ENCODE measurements at regions not wholly inside any gene's neighbourhood (a gene's known extent, or its start where the extent isn't known, plus 50 kb on each side); places are given as distances from the start of the nearest gene placed in this dataset.

GRCh38 chr15:35705884-35706585 lies 160.1 kb upstream of the DPH6 start (continued):
- TF ChIP-seq, protein P1, sequence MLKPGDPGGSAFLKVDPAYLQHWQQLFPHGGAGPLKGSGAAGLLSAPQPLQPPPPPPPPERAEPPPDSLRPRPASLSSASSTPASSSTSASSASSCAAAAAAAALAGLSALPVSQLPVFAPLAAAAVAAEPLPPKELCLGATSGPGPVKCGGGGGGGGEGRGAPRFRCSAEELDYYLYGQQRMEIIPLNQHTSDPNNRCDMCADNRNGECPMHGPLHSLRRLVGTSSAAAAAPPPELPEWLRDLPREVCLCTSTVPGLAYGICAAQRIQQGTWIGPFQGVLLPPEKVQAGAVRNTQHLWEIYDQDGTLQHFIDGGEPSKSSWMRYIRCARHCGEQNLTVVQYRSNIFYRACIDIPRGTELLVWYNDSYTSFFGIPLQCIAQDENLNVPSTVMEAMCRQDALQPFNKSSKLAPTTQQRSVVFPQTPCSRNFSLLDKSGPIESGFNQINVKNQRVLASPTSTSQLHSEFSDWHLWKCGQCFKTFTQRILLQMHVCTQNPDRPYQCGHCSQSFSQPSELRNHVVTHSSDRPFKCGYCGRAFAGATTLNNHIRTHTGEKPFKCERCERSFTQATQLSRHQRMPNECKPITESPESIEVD (tag by site-specific recombination; IDR thresholded peaks at IDR 0.05), result peak; percentile 56; the same call in 1 of the 2 replicates
- TF ChIP-seq ZEB2 (tag by site-specific recombination; IDR thresholded peaks at IDR 0.05) (no peak), ZNF629 (tag by site-specific recombination; IDR thresholded peaks at IDR 0.05) (no peak)

DNA sequence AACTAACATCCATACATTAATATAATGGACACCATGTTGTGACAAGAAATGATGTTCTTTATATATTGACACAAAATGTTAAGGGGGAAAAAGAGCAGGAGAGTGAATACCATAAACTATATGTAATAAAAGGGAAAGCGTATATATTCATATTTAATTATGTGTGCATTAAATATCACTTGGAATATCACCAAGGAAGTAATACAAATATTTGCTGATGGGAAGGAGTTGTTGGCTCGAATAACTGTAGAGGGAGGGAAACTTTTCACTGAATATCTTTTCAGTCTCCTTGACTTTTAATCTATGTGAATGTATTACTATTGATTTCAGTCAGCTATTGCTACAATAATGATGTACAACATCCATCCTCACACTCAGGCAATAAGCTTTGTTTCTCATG lies 167.0 kb upstream of the DPH6 start:
- Histone ChIP-seq H3K27ac (ENCODE audit: extremely low read depth, low read depth, low read length) (no peak overlapping the region), H3K4me3 (ENCODE audit: low read depth, low read length) (no peak overlapping the region), H3K4me1 (ENCODE audit: control insufficient read depth, insufficient read depth, low read length) (no peaks in the 10 kb centered on the region), H3K9me3 (ENCODE audit: control insufficient read depth, insufficient read depth, low read depth, low read length) (no peaks in the 10 kb centered on the region), H3K36me3 (ENCODE audit: control insufficient read depth in 2 of 2, insufficient read depth in 1 of 2, low read length in 2 of 2) (no peaks in the 10 kb centered on the region)
- ChIA-PET POLR2A (no interaction called here), CTCF (interaction anchor here (0.6 kb wide), 2 partner anchors 72 to 1423 kb away, joined by 3 to 4 read pairs; no protein-coding TSS in a partner anchor)
- no peak for TF ChIP-seq ZNF558 (tag by site-specific recombination; IDR thresholded peaks at IDR 0.05)
- TF ChIP-seq, protein P2, sequence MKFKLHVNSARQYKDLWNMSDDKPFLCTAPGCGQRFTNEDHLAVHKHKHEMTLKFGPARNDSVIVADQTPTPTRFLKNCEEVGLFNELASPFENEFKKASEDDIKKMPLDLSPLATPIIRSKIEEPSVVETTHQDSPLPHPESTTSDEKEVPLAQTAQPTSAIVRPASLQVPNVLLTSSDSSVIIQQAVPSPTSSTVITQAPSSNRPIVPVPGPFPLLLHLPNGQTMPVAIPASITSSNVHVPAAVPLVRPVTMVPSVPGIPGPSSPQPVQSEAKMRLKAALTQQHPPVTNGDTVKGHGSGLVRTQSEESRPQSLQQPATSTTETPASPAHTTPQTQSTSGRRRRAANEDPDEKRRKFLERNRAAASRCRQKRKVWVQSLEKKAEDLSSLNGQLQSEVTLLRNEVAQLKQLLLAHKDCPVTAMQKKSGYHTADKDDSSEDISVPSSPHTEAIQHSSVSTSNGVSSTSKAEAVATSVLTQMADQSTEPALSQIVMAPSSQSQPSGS (tag by site-specific recombination; IDR thresholded peaks at IDR 0.05; ENCODE audit: low read depth), result no peak
- TF ChIP-seq TCF7L2 (IDR thresholded peaks at IDR 0.05; ENCODE audit: borderline replicate concordance, low read depth, low read length), result no peak
- no peak for TF ChIP-seq ZNF768 (tag by site-specific recombination; IDR thresholded peaks at IDR 0.05)
- no peak for TF ChIP-seq ZNF791 (tag by site-specific recombination; IDR thresholded peaks at IDR 0.05)
- no peak for TF ChIP-seq ZFP69B (tag by site-specific recombination; IDR thresholded peaks at IDR 0.05)
- no peak for TF ChIP-seq OVOL3 (tag by site-specific recombination; IDR thresholded peaks at IDR 0.05)
- TF ChIP-seq REPIN1 (tag by site-specific recombination; IDR thresholded peaks at IDR 0.05; ENCODE audit: low read depth), result no peak

GRCh38 chr15:35713733-35714132 lies 167.8 kb upstream of the DPH6 start:
- no peaks in the 10 kb centered on the region for H3K4me1 ChIP-seq (ENCODE audit: control insufficient read depth, insufficient read depth, low read length)
- TF ChIP-seq ZIC2 (tag by site-specific recombination; IDR thresholded peaks at IDR 0.05), result no peak
- no peak for TF ChIP-seq ZNF248 (tag by site-specific recombination; IDR thresholded peaks at IDR 0.05)
- TF ChIP-seq ZNF175 (tag by site-specific recombination; IDR thresholded peaks at IDR 0.05), result no peak
- no peak for TF ChIP-seq ZNF221 (tag by site-specific recombination; IDR thresholded peaks at IDR 0.05; ENCODE audit: borderline replicate concordance)
- no peak for TF ChIP-seq ZNF324 (tag by site-specific recombination; IDR thresholded peaks at IDR 0.05)
- TF ChIP-seq ZNF549 (tag by site-specific recombination; IDR thresholded peaks at IDR 0.05), result no peak
- no peak for TF ChIP-seq ZNF335 (tag by site-specific recombination; conservative IDR thresholded peaks at IDR 0.05)
- TF ChIP-seq ZNF266 (tag by site-specific recombination; IDR thresholded peaks at IDR 0.05; ENCODE audit: low read depth), result no peak
- no peak for TF ChIP-seq ZXDB (tag by site-specific recombination; IDR thresholded peaks at IDR 0.05)
- TF ChIP-seq ZNF747 (tag by site-specific recombination; IDR thresholded peaks at IDR 0.05), result no peak
- TF ChIP-seq ZNF654 (tag by site-specific recombination; IDR thresholded peaks at IDR 0.05; ENCODE audit: low read depth), result no peak
- no peak for TF ChIP-seq ZNF626 (tag by site-specific recombination; IDR thresholded peaks at IDR 0.05)
- no peak for TF ChIP-seq EGR2 (tag by site-specific recombination; IDR thresholded peaks at IDR 0.05; ENCODE audit: low read depth)
- no peaks in the 10 kb centered on the region for H3K36me3 ChIP-seq (ENCODE audit: control insufficient read depth in 2 of 2, insufficient read depth in 1 of 2, low read length in 2 of 2)
- no peak overlapping the region for H3K27ac ChIP-seq (ENCODE audit: extremely low read depth, low read depth, low read length)
- POLR2A ChIA-PET, result no interaction called here
- H3K4me3 ChIP-seq (ENCODE audit: low read depth, low read length), result no peak overlapping the region
- no peaks in the 10 kb centered on the region for H3K9me3 ChIP-seq (ENCODE audit: control insufficient read depth, insufficient read depth, low read depth, low read length)
- CTCF ChIA-PET, result interaction anchor here (0.6 kb wide), 1 partner anchor 73 kb away, joined by 3 read pairs; no protein-coding TSS in a partner anchor

Measured in HEK293 (cell line).